Neural progenitor cell (in vitro differentiated cells): ENCODE measurements at regions not wholly inside any gene's neighbourhood (a gene's known extent, or its start where the extent isn't known, plus 50 kb on each side); places are given as distances from the start of the nearest gene placed in this dataset.

Experiments
- CTCF ChIP-seq: fragments of 200-600 bp; sonication (generic); IDR thresholded peaks from 2 replicates; pipeline ENCODE4 v1.5.1; 2017; ENCODE audit warnings: antibody characterized with exemption, mild to moderate bottlenecking
- EZH2 ChIP-seq: fragments of 200-600 bp; sonication (generic); IDR thresholded peaks from 2 replicates; pipeline ENCODE4 v1.6.1; 2017; ENCODE audit warnings: antibody characterized with exemption, mild to moderate bottlenecking, moderate library complexity
- EZH2phosphoT487 ChIP-seq: fragments of 200-600 bp; sonication (generic); IDR thresholded peaks from 2 replicates; pipeline ENCODE4 v1.6.1; 2017; ENCODE audit warnings: antibody characterized with exemption

DNA sequence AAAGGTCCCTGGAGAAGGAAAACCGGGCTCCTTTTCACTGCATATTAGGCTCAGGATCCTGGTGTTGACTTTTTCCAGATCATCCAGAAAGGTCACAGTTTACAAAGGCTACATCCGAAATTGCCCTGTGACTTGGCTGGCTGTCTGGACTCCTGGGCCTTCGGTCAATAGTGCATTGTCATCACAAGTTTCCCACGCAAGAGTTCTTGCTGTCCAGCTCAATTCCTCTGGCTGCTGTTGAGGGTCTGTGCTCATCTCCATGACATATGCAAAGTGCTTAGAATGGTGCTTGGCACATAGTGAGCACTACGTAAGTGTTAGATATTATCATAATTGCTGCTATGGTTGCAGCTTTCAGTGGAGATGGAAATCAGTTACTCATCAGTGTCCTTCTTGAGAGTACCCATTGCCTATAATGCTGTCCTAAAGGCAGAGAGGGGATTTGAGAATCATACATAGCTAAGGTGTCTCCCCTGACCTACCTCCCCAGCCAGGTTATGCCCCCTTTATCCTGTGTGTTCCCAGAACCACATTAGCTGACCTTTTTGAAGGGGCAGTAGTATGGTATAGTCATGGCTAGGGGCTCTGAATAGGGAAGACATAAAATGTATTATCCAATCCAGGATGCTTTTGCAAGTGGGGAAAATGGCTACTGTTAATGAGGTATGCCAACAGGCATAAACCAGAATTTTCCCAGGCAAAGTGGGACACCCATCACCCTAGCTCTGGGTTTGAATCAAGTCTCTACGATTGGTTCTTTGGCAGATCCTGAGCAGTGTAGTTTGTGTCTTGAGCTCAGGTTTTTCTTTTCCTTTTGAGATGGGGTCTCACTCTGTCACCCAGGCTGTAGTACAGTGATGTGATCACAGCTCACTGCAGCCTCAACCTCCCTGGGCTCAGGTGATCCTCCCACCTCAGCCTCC is 132.0 kb upstream of the CCND2 start:
- no peak for TF ChIP-seq CTCF
- no peak for TF ChIP-seq EZH2
- no peak for TF ChIP-seq EZH2phosphoT487
